HepG2 (cell line): ENCODE measurements at regions not wholly inside any gene's neighbourhood (a gene's known extent, or its start where the extent isn't known, plus 50 kb on each side); places are given as distances from the start of the nearest gene placed in this dataset.

ENCODE experiments used
- ATAC-seq: fragments of 200-7000 bp; cut with Tn5 transposase; 3 replicates; pipeline ENCODE4 v1.9.1; 2020; ENCODE audit warnings: mild to moderate bottlenecking, moderate library complexity
- BruUV-seq: library from RNA; stranded (reverse); fragments of 400-500 nt; replicated peaks from 2 replicates; lab custom pipeline; 2021; lab: Mats Ljungman, UMichigan
- CTCF ChIA-PET: fragments of 300-600 bp; formaldehyde crosslinking; extraction: SDS; loops from one replicate; lab custom pipeline; 2021; ENCODE audit warnings: low total read pairs, inconsistent platforms, low intra/inter-chr PET ratio; lab: Yijun Ruan, JAX
- POLR2A ChIA-PET: fragments of 350-600 bp; sonication (Branson Sonifier 250); formaldehyde crosslinking; loops from one replicate; lab custom pipeline; 2020; ENCODE audit warnings: antibody characterized with exemption, inconsistent platforms; lab: Yijun Ruan, JAX
- DNase-seq: peaks from one replicate; pipeline ENCODE4 v3.0.0-alpha.2; 2015; ENCODE audit warnings: low spot score
- FAIRE-seq: peaks from 3 replicates; lab custom pipeline; 2011; peaks lifted over from hg19 to GRCh38; lab: Jason Lieb, UNC
- H2AFZ ChIP-seq: one replicate; pipeline ENCODE4 v1.6.1; 2011; ENCODE audit warnings: low read length, inconsistent platforms
- H3K27ac ChIP-seq: fragments of 300-600 bp; 3 replicates; pipeline ENCODE4 v1.8.0; 2011; ENCODE audit warnings: mixed run types, mild to moderate bottlenecking, mixed read lengths, low read length, inconsistent platforms; ENCODE audit not compliant: insufficient read depth; ENCODE audit errors: extremely low read length
- H3K27me3 ChIP-seq, 2 experiments: fragments of 200-600 bp in 1 of 2; 2 replicates in 1 of 2; 3 replicates in 1 of 2; pipeline versions ENCODE4 v1.6.0 to v1.8.0; 2011; ENCODE audit warnings: low read length in 2 of 2, mild to moderate bottlenecking in 2 of 2, moderate library complexity in 2 of 2, inconsistent platforms in 1 of 2; ENCODE audit not compliant: insufficient read depth in 2 of 2, control insufficient read depth in 1 of 2
- H3K36me3 ChIP-seq, 2 experiments: fragments of 200-600 bp in 1 of 2; replicated peaks in 1 of 2; 2 replicates in 1 of 2; 3 replicates in 1 of 2; pipeline versions ENCODE4 v1.5.1 to v1.8.0; 2011; ENCODE audit warnings: low read length in 2 of 2, inconsistent platforms in 1 of 2; ENCODE audit not compliant: insufficient read depth in 2 of 2, control insufficient read depth in 1 of 2
- H3K4me1 ChIP-seq: 2 replicates; pipeline ENCODE4 v1.5.1; 2012; ENCODE audit warnings: low read length, inconsistent platforms; ENCODE audit not compliant: insufficient read depth
- H3K4me2 ChIP-seq: 2 replicates; pipeline ENCODE4 v1.6.0; 2011; ENCODE audit warnings: low read depth, low read length, inconsistent platforms
- H3K4me3 ChIP-seq, 3 experiments: fragments of 200-600 bp in 1 of 3; sonication (generic), shearing (Covaris generic) in 1 of 3; replicated peaks in 1 of 3; 2 replicates each; pipeline ENCODE4 v1.5.1; 2011 to 2016; ENCODE audit warnings: low read length in 3 of 3, inconsistent platforms in 2 of 3, low read depth in 2 of 3, mild to moderate bottlenecking in 2 of 3, control low read depth in 1 of 3, mixed read lengths in 1 of 3; ENCODE audit not compliant: insufficient read depth in 1 of 3
- H3K79me2 ChIP-seq: one replicate; pipeline ENCODE4 v1.6.1; 2011; ENCODE audit warnings: low read length, inconsistent platforms; ENCODE audit not compliant: insufficient read depth
- H3K9ac ChIP-seq: 2 replicates; pipeline ENCODE4 v1.6.0; 2011; ENCODE audit warnings: mild to moderate bottlenecking, low read depth, low read length, inconsistent platforms; ENCODE audit not compliant: insufficient read depth
- H3K9me3 ChIP-seq: 2 replicates; pipeline ENCODE4 v1.5.1; 2012; ENCODE audit warnings: mild to moderate bottlenecking, low read length
- H4K20me1 ChIP-seq: 2 replicates; pipeline ENCODE4 v1.6.0; 2011; ENCODE audit warnings: inconsistent platforms, mild to moderate bottlenecking, low read length, moderate library complexity; ENCODE audit not compliant: insufficient read depth
- ATM ChIP-seq: fragments of 450-650 bp; IDR thresholded peaks from 2 replicates; pipeline ENCODE4 v1.7.1; 2017; ENCODE audit warnings: mild to moderate bottlenecking, borderline replicate concordance
- E2F5 ChIP-seq: sonication (generic); formaldehyde crosslinking; conservative IDR thresholded peaks from 2 replicates; pipeline ENCODE4 v1.4.0; 2020; ENCODE audit warnings: missing genetic modification reagents
- GLI4 ChIP-seq: sonication (generic); formaldehyde crosslinking; IDR thresholded peaks from 2 replicates; pipeline ENCODE4 v1.5.1; 2020; ENCODE audit warnings: missing genetic modification reagents, mild to moderate bottlenecking, moderate library complexity, borderline replicate concordance
- GRHL1 ChIP-seq: sonication (generic); formaldehyde crosslinking; conservative IDR thresholded peaks from 2 replicates; pipeline ENCODE4 v1.8.0; 2022; ENCODE audit warnings: missing genetic modification reagents
- U2AF1 ChIP-seq: fragments of 200-400 bp; formaldehyde crosslinking; optimal IDR thresholded peaks from 2 replicates; pipeline ENCODE3; 2017; ENCODE audit warnings: mild to moderate bottlenecking, low read depth, low read length
- ZFYVE20 ChIP-seq: sonication (generic); formaldehyde crosslinking; IDR thresholded peaks from 2 replicates; pipeline ENCODE4 v1.8.0; 2023; ENCODE audit warnings: low read depth, mild to moderate bottlenecking, moderate library complexity, missing genetic modification reagents, borderline replicate concordance
- ZNF20 ChIP-seq: sonication (generic); formaldehyde crosslinking; IDR thresholded peaks from 2 replicates; pipeline ENCODE4 v1.4.0; 2020; ENCODE audit warnings: mild to moderate bottlenecking, moderate library complexity, missing genetic modification reagents
- ZNF253 ChIP-seq: sonication (generic); formaldehyde crosslinking; IDR thresholded peaks from 2 replicates; pipeline ENCODE4 v1.8.0; 2022; ENCODE audit warnings: mild to moderate bottlenecking, missing genetic modification reagents, borderline replicate concordance
- ZNF512 ChIP-seq: sonication (generic); formaldehyde crosslinking; IDR thresholded peaks from 2 replicates; pipeline ENCODE4 v1.4.0; 2020; ENCODE audit warnings: mild to moderate bottlenecking, missing genetic modification reagents
- ZNF576 ChIP-seq: sonication (generic); formaldehyde crosslinking; IDR thresholded peaks from 2 replicates; pipeline ENCODE4 v1.4.0; 2020; ENCODE audit warnings: mild to moderate bottlenecking, missing genetic modification reagents
- ZNF678 ChIP-seq: sonication (generic); formaldehyde crosslinking; IDR thresholded peaks from 2 replicates; pipeline ENCODE4 v1.4.0; 2020; ENCODE audit warnings: mild to moderate bottlenecking, missing genetic modification reagents
- ZNF772 ChIP-seq: sonication (generic); formaldehyde crosslinking; IDR thresholded peaks from 2 replicates; pipeline ENCODE4 v1.5.0; 2020; ENCODE audit warnings: mild to moderate bottlenecking, missing genetic modification reagents
- whole genome bisulfite sequencing: methylation state at CpG from one replicate; pipeline ENCODE4 v1.1.6; 2017; ENCODE audit warnings: low lambda C conversion rate; 5-methylcytosine and 5-hydroxymethylcytosine counted together
- in situ Hi-C: cut with HindIII; loops from 2 replicates; pipeline ENCODE4 v1.10.0; 2017; ENCODE audit warnings: low pct_unique_long_range_greater_than_20kb; ENCODE audit not compliant: extremely low pct_ligation_motif_present
- intact Hi-C: fragments of 100-400 bp; cut with micrococcal nuclease; formaldehyde crosslinking; loops from one replicate; pipeline ENCODE4 v1.10.0; 2022; ENCODE audit not compliant: unreplicated experiment

- intact Hi-C loops (no loop called here), in situ Hi-C loops (no loop called here)
- ChIA-PET POLR2A (no interaction called here), CTCF (no interaction called here)
- 19% methylated on average over 12 of the region's 15 CpGs for WGBS
- no peaks in the 10 kb centered on the region for H3K36me3 ChIP-seq
- no peak overlapping the region for H3K27ac ChIP-seq
- no peaks in the 10 kb centered on the region for H3K4me1 ChIP-seq
- no peak overlapping the region for H3K4me3 ChIP-seq
- ATAC-seq (no peak), DNase-seq (no peak), FAIRE-seq (no peak)
- no peaks in the 10 kb centered on the region for H3K79me2 ChIP-seq
- no peaks in the 10 kb centered on the region for H3K9me3 ChIP-seq
- H3K27me3 ChIP-seq: peaks cover 17 to 60% of the 10 kb centered on the region in 2 experiments
- no peak for TF ChIP-seq ATM
- TF ChIP-seq ZNF20 (CRISPR knock-in tag): no peak
- TF ChIP-seq GLI4: no peak
- no peak for TF ChIP-seq U2AF1
- no peak for TF ChIP-seq ZNF678 (CRISPR knock-in tag)
- BruUV-seq: no TSS peak
- no peak overlapping the region for H3K4me2 ChIP-seq
- H2AFZ ChIP-seq: no peak overlapping the region
- H4K20me1 ChIP-seq: no peaks in the 10 kb centered on the region; the same call in 1 of the 2 replicates
- H3K9ac ChIP-seq: no peak overlapping the region
Observed at GRCh38 chr6:170208182-170208601, 82.7 kb downstream of the DLL1 start.

GRCh38 chr6:170207586-170208181, 83.2 kb downstream of the DLL1 start:
- 9% methylated on average over 10 of the region's 10 CpGs for WGBS
- FAIRE-seq (no peak), DNase-seq (no peak), ATAC-seq (no peak)
- Histone ChIP-seq H3K9ac (no peak overlapping the region), H4K20me1 (no peaks in the 10 kb centered on the region; the same call in 1 of the 2 replicates), H3K9me3 (no peaks in the 10 kb centered on the region), H3K27ac (no peak overlapping the region), H3K4me3 (no peak overlapping the region), H3K36me3 (no peaks in the 10 kb centered on the region), H2AFZ (no peak overlapping the region), H3K4me2 (no peak overlapping the region), H3K79me2 (no peaks in the 10 kb centered on the region), H3K27me3 (peaks cover 17 to 55% of the 10 kb centered on the region in 2 experiments), H3K4me1 (no peaks in the 10 kb centered on the region)
- in situ Hi-C loops (no loop called here), intact Hi-C loops (no loop called here)
- CTCF ChIA-PET: no interaction called here
- POLR2A ChIA-PET: no interaction called here
- no TSS peak for BruUV-seq
- TF ChIP-seq GRHL1 (CRISPR knock-in tag) (no peak), ZNF512 (CRISPR knock-in tag) (no peak), ZNF253 (CRISPR knock-in tag) (no peak), ZFYVE20 (CRISPR knock-in tag) (no peak), ZNF576 (CRISPR knock-in tag) (no peak), E2F5 (CRISPR knock-in tag) (no peak), ZNF772 (CRISPR knock-in tag) (no peak)
